ENCODE measurements at regions not wholly inside any gene's neighbourhood (a gene's known extent, or its start where the extent isn't known, plus 50 kb on each side); places are given as distances from the start of the nearest gene placed in this dataset.

- no peak overlapping the region for H3K4me3 ChIP-seq (ENCODE audit: low read depth, low read length)
- TF ChIP-seq, protein P1, sequence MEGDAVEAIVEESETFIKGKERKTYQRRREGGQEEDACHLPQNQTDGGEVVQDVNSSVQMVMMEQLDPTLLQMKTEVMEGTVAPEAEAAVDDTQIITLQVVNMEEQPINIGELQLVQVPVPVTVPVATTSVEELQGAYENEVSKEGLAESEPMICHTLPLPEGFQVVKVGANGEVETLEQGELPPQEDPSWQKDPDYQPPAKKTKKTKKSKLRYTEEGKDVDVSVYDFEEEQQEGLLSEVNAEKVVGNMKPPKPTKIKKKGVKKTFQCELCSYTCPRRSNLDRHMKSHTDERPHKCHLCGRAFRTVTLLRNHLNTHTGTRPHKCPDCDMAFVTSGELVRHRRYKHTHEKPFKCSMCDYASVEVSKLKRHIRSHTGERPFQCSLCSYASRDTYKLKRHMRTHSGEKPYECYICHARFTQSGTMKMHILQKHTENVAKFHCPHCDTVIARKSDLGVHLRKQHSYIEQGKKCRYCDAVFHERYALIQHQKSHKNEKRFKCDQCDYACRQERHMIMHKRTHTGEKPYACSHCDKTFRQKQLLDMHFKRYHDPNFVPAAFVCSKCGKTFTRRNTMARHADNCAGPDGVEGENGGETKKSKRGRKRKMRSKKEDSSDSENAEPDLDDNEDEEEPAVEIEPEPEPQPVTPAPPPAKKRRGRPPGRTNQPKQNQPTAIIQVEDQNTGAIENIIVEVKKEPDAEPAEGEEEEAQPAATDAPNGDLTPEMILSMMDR (IDR thresholded peaks at IDR 0.05; ENCODE audit: low read depth, low read length, missing control alignments) = no peak
- DNase-seq (ENCODE audit: low read depth) = no peak
Measured at GRCh38 chr5:105015098-105015497, 1452.5 kb upstream of the NUDT12 start.

- no peak overlapping the region for H3K4me3 ChIP-seq (ENCODE audit: low read depth, low read length)
- TF ChIP-seq, protein P1 (IDR thresholded peaks at IDR 0.05; ENCODE audit: low read depth, low read length, missing control alignments) = no peak
Measured at GRCh38 chr5:104998572-104998971, 1436.0 kb upstream of the NUDT12 start.

DNA sequence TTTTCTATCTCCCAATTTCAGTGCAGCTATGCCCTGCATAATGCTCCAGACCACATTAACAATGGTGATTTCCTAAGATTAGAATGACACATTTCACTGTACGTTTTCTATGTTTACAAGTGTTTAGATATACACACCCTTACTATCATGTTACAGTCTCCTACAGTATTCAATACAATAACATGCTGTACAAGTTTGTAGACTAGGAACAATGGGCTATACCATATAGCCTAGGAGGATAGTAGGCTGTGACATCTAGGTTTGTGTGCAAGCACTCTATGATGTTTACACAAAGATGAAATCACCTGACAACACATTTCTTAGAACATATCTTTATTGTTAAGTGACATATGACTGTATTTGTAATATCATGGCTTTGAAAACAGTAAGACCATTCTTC lies 1435.6 kb upstream of the NUDT12 start:
- DNase-seq (ENCODE audit: low read depth) = no peak
- TF ChIP-seq, protein P1 (IDR thresholded peaks at IDR 0.05; ENCODE audit: low read depth, low read length, missing control alignments) = no peak
- no peak overlapping the region for H3K4me3 ChIP-seq (ENCODE audit: low read depth, low read length)

More at GRCh38 chr5:104998572-104998971, 1436.0 kb upstream of the NUDT12 start:
- no peak for DNase-seq (ENCODE audit: low read depth)

DNA sequence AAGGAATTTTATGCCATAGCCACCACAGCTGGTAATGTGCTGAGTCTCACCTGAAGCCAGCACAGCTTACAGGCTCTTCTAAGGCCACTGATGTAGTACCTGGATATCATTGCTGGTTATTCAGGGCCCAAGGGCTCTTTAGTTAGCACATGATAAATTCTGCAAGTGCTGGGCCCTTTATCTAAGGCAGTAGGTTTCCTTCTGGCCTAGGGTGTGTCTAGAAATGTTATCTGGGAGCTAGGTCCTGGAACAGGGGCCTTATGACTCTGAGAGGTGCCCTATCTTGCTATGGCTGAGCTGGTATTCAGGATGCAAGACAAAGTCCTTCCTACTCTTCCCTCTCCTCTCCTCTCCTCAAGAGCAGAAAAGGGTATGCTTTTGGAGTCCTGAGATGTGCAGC lies 1424.5 kb upstream of the NUDT12 start:
- no peak overlapping the region for H3K4me3 ChIP-seq (ENCODE audit: low read depth, low read length)
- TF ChIP-seq, protein P1 (IDR thresholded peaks at IDR 0.05; ENCODE audit: low read depth, low read length, missing control alignments) = no peak
- no peak for DNase-seq (ENCODE audit: low read depth)

GRCh38 chr5:104977529-104977928 lies 1414.9 kb upstream of the NUDT12 start:
- TF ChIP-seq, protein P1 (IDR thresholded peaks at IDR 0.05; ENCODE audit: low read depth, low read length, missing control alignments) = no peak
- DNase-seq (ENCODE audit: low read depth) = no peak
- no peak overlapping the region for H3K4me3 ChIP-seq (ENCODE audit: low read depth, low read length)

- H3K4me3 ChIP-seq (ENCODE audit: low read depth, low read length) = no peak overlapping the region
- no peak for DNase-seq (ENCODE audit: low read depth)
- TF ChIP-seq, protein P1 (IDR thresholded peaks at IDR 0.05; ENCODE audit: low read depth, low read length, missing control alignments) = no peak
Measured at GRCh38 chr5:104967806-104968410, 1405.3 kb upstream of the NUDT12 start.

- TF ChIP-seq, protein P1 (IDR thresholded peaks at IDR 0.05; ENCODE audit: low read depth, low read length, missing control alignments) = no peak
- H3K4me3 ChIP-seq (ENCODE audit: low read depth, low read length) = no peak overlapping the region
- DNase-seq (ENCODE audit: low read depth) = no peak
Measured at GRCh38 chr5:104965006-104965405, 1402.4 kb upstream of the NUDT12 start.

Measured in GM12864 (cell line).